Occipital lobe (tissue), 1 donor: ENCODE measurements at regions not wholly inside any gene's neighbourhood (a gene's known extent, or its start where the extent isn't known, plus 50 kb on each side); places are given as distances from the start of the nearest gene placed in this dataset.
"Not testable (repeated sequence)": the region's sequence is repeated elsewhere in the genome, so short reads cannot be mapped to it uniquely, and the experiment has no call there.

Experiments
- DNase-seq: peaks from one replicate; lab custom pipeline; 2025; lab: John Stamatoyannopoulos, UW

GRCh38 chr21:24552491-24552890 is 1054.8 kb downstream of the MRPL39 start:
- no peak for DNase-seq

- DNase-seq: no peak
These were observed 1061.4 kb downstream of the MRPL39 start for GRCh38 chr21:24545807-24546361.

GRCh38 chr21:24514081-24514733 is 1093.1 kb downstream of the MRPL39 start:
- DNase-seq: no peak

- no peak for DNase-seq
These were observed 1098.2 kb downstream of the MRPL39 start for GRCh38 chr21:24509131-24509530.

- DNase-seq: no peak
These were observed 1120.3 kb downstream of the MRPL39 start for GRCh38 chr21:24486973-24487372.

GRCh38 chr21:24483361-24483760 is 1123.9 kb downstream of the MRPL39 start:
- not testable (repeated sequence) for DNase-seq

- no peak for DNase-seq
These were observed 1136.4 kb downstream of the MRPL39 start for GRCh38 chr21:24470852-24471251.

- no peak for DNase-seq
These were observed 1150.9 kb downstream of the MRPL39 start for GRCh38 chr21:24456358-24456757.

GRCh38 chr21:24450119-24450518 is 1157.2 kb downstream of the MRPL39 start:
- no peak for DNase-seq

- DNase-seq: no peak
These were observed 1161.8 kb downstream of the MRPL39 start for GRCh38 chr21:24445517-24445916.

- no peak for DNase-seq
These were observed 1162.5 kb downstream of the MRPL39 start for GRCh38 chr21:24444736-24445135.

- no peak for DNase-seq
These were observed 1171.0 kb downstream of the MRPL39 start for GRCh38 chr21:24436236-24436635.

GRCh38 chr21:24428591-24429199 is 1178.6 kb downstream of the MRPL39 start:
- DNase-seq: no peak

GRCh38 chr21:24424776-24425175 is 1182.5 kb downstream of the MRPL39 start:
- DNase-seq: no peak

GRCh38 chr21:24423546-24423945 is 1183.7 kb downstream of the MRPL39 start:
- no peak for DNase-seq

- no peak for DNase-seq
These were observed 1186.6 kb downstream of the MRPL39 start for GRCh38 chr21:24420689-24421088.

GRCh38 chr21:24419641-24420040 is 1187.6 kb downstream of the MRPL39 start:
- not testable (repeated sequence) for DNase-seq

GRCh38 chr21:24418671-24419070 is 1188.6 kb downstream of the MRPL39 start:
- DNase-seq: no peak

- no peak for DNase-seq
These were observed 1195.9 kb downstream of the MRPL39 start for GRCh38 chr21:24411429-24411828.

- no peak for DNase-seq
These were observed 1204.1 kb downstream of the MRPL39 start for GRCh38 chr21:24403221-24403620.

GRCh38 chr21:24395320-24395923 is 1211.9 kb downstream of the MRPL39 start:
- no peak for DNase-seq

- no peak for DNase-seq
These were observed 1232.1 kb downstream of the MRPL39 start for GRCh38 chr21:24375201-24375600.

GRCh38 chr21:24372506-24372905 is 1234.8 kb downstream of the MRPL39 start:
- no peak for DNase-seq
